HepG2 (cell line): ENCODE measurements at regions not wholly inside any gene's neighbourhood (a gene's known extent, or its start where the extent isn't known, plus 50 kb on each side); places are given as distances from the start of the nearest gene placed in this dataset.

Experiments used
- ARID2 ChIP-seq: sonication (generic); formaldehyde crosslinking; IDR thresholded peaks from 2 replicates; pipeline ENCODE4 v1.8.1; 2022; ENCODE audit warnings: mild to moderate bottlenecking, missing genetic modification reagents, borderline replicate concordance
- ATF3 ChIP-seq: sonication (generic); formaldehyde crosslinking; IDR thresholded peaks from 2 replicates; pipeline ENCODE4 v1.4.0; 2020; ENCODE audit warnings: missing genetic modification reagents
- CHCHD3 ChIP-seq: sonication (generic); formaldehyde crosslinking; IDR thresholded peaks from 2 replicates; pipeline ENCODE4 v1.8.0; 2022; ENCODE audit warnings: mild to moderate bottlenecking, missing genetic modification reagents, moderate library complexity
- DDIT3 ChIP-seq: sonication (generic); formaldehyde crosslinking; IDR thresholded peaks from 2 replicates; pipeline ENCODE4 v1.4.0; 2020; ENCODE audit warnings: mild to moderate bottlenecking, missing genetic modification reagents
- EP300 ChIP-seq, 3 experiments: sonication (generic) in 1 of 3; formaldehyde crosslinking in 1 of 3; IDR thresholded peaks; 2 replicates each; pipeline versions ENCODE4 v1.5.1 to v1.6.1; 2011 to 2020; ENCODE audit warnings: low read depth in 2 of 3, low read length in 2 of 3, borderline replicate concordance in 1 of 3, improper control_type of control experiment in 1 of 3, mild to moderate bottlenecking in 1 of 3, missing genetic modification reagents in 1 of 3, moderate library complexity in 1 of 3
- KDM6A ChIP-seq: IDR thresholded peaks from 2 replicates; pipeline ENCODE4 v1.6.1; 2016; ENCODE audit warnings: low read depth
- PHF5A ChIP-seq: IDR thresholded peaks from one replicate; pipeline ENCODE4 v1.6.1; 2018; ENCODE audit warnings: low read depth, missing genetic modification reagents; ENCODE audit not compliant: unreplicated experiment
- ZSCAN20 ChIP-seq: sonication (generic); formaldehyde crosslinking; IDR thresholded peaks from 2 replicates; pipeline ENCODE4 v1.4.0; 2020; ENCODE audit warnings: missing genetic modification reagents, mild to moderate bottlenecking, borderline replicate concordance
- TF ChIP-seq, protein P1 (sequence below): sonication (generic); formaldehyde crosslinking; IDR thresholded peaks from 2 replicates; pipeline ENCODE4 v1.5.0; 2020; ENCODE audit warnings: mild to moderate bottlenecking, missing genetic modification reagents, moderate library complexity
- TF ChIP-seq, protein P2 (sequence below): sonication (generic); formaldehyde crosslinking; IDR thresholded peaks from 2 replicates; pipeline ENCODE4 v1.4.0; 2020; ENCODE audit warnings: mild to moderate bottlenecking, missing genetic modification reagents
- TF ChIP-seq, protein P3 (sequence below): sonication (generic); formaldehyde crosslinking; IDR thresholded peaks from 2 replicates; pipeline ENCODE4 v1.4.0; 2020; ENCODE audit warnings: missing genetic modification reagents
- TF ChIP-seq, protein P4 (sequence below): sonication (generic); formaldehyde crosslinking; IDR thresholded peaks from 2 replicates; pipeline ENCODE4 v1.8.0; 2022; ENCODE audit warnings: missing genetic modification reagents, mild to moderate bottlenecking, borderline replicate concordance

DNA sequence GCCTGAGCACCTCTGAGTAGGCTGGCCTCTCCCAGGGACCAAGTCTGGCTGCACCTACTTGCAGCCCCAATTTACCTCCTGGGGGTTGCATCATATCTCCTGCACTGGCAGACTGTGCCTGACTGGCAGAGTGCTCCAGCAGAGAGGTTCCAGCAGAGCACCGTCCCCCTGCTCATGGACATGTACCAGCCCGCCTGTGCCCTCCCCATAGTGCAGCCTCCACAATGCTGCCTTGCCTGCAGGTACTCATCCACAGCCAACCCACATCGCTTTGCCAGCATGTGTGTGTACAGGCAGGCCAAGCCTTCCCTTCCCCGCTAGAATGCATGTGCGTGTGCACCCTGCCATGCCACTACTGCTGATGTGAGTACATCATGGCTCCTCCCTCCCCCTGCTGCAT is 105.5 kb upstream of the NPSR1 start:
- TF ChIP-seq, protein P1, sequence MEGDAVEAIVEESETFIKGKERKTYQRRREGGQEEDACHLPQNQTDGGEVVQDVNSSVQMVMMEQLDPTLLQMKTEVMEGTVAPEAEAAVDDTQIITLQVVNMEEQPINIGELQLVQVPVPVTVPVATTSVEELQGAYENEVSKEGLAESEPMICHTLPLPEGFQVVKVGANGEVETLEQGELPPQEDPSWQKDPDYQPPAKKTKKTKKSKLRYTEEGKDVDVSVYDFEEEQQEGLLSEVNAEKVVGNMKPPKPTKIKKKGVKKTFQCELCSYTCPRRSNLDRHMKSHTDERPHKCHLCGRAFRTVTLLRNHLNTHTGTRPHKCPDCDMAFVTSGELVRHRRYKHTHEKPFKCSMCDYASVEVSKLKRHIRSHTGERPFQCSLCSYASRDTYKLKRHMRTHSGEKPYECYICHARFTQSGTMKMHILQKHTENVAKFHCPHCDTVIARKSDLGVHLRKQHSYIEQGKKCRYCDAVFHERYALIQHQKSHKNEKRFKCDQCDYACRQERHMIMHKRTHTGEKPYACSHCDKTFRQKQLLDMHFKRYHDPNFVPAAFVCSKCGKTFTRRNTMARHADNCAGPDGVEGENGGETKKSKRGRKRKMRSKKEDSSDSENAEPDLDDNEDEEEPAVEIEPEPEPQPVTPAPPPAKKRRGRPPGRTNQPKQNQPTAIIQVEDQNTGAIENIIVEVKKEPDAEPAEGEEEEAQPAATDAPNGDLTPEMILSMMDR (CRISPR knock-in tag) = no peak
- TF ChIP-seq DDIT3 (CRISPR knock-in tag) = no peak
- TF ChIP-seq ZSCAN20 = no peak
- no peak for TF ChIP-seq EP300 (IDR thresholded peaks at IDR 0.05; ENCODE audit: low read depth in 2 of 2, low read length in 2 of 2)
- no peak for TF ChIP-seq EP300 (CRISPR knock-in tag; IDR thresholded peaks at IDR 0.05; ENCODE audit: borderline replicate concordance)
- TF ChIP-seq PHF5A = no peak
- no peak for TF ChIP-seq CHCHD3
- TF ChIP-seq, protein P2, sequence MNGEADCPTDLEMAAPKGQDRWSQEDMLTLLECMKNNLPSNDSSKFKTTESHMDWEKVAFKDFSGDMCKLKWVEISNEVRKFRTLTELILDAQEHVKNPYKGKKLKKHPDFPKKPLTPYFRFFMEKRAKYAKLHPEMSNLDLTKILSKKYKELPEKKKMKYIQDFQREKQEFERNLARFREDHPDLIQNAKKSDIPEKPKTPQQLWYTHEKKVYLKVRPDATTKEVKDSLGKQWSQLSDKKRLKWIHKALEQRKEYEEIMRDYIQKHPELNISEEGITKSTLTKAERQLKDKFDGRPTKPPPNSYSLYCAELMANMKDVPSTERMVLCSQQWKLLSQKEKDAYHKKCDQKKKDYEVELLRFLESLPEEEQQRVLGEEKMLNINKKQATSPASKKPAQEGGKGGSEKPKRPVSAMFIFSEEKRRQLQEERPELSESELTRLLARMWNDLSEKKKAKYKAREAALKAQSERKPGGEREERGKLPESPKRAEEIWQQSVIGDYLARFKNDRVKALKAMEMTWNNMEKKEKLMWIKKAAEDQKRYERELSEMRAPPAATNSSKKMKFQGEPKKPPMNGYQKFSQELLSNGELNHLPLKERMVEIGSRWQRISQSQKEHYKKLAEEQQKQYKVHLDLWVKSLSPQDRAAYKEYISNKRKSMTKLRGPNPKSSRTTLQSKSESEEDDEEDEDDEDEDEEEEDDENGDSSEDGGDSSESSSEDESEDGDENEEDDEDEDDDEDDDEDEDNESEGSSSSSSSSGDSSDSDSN = no peak
- no peak for TF ChIP-seq KDM6A
- no peak for TF ChIP-seq ARID2
- TF ChIP-seq, protein P3, sequence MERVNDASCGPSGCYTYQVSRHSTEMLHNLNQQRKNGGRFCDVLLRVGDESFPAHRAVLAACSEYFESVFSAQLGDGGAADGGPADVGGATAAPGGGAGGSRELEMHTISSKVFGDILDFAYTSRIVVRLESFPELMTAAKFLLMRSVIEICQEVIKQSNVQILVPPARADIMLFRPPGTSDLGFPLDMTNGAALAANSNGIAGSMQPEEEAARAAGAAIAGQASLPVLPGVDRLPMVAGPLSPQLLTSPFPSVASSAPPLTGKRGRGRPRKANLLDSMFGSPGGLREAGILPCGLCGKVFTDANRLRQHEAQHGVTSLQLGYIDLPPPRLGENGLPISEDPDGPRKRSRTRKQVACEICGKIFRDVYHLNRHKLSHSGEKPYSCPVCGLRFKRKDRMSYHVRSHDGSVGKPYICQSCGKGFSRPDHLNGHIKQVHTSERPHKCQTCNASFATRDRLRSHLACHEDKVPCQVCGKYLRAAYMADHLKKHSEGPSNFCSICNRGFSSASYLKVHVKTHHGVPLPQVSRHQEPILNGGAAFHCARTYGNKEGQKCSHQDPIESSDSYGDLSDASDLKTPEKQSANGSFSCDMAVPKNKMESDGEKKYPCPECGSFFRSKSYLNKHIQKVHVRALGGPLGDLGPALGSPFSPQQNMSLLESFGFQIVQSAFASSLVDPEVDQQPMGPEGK (CRISPR knock-in tag) = no peak
- TF ChIP-seq ATF3 (CRISPR knock-in tag) = no peak
- TF ChIP-seq, protein P4, sequence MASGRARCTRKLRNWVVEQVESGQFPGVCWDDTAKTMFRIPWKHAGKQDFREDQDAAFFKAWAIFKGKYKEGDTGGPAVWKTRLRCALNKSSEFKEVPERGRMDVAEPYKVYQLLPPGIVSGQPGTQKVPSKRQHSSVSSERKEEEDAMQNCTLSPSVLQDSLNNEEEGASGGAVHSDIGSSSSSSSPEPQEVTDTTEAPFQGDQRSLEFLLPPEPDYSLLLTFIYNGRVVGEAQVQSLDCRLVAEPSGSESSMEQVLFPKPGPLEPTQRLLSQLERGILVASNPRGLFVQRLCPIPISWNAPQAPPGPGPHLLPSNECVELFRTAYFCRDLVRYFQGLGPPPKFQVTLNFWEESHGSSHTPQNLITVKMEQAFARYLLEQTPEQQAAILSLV (CRISPR knock-in tag) = no peak
